ENCODE measurements at regions not wholly inside any gene's neighbourhood (a gene's known extent, or its start where the extent isn't known, plus 50 kb on each side); places are given as distances from the start of the nearest gene placed in this dataset.
A peak's percentile ranks its signal among the peaks of the same experiment; 100 is the strongest.

DNA sequence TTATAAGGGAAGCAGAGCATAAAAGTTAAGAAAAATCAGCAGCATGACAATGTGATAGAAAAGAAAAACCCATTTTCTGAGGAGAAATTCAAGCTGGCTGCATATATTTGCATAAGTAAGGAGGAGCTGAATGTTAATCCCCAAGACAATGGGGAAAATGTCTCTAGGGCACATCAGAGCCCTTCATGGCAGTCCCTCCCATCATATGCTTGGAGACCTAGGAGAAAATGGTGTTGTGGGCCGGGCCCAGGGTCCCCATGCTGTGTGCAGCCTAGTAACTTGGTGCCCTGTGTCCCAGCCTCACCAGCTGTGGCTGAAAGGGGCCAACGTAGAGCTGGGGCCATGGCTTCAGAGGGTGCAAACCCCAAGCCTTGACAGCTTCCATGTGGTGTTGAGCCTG is 100.6 kb upstream of the PLPPR4 start:
- DNase-seq (ENCODE audit: low read depth in 3 of 3), result no peak

- DNase-seq (ENCODE audit: low read depth in 3 of 3), result no peak
Observed at GRCh38 chr1:99170516-99170915, 93.8 kb upstream of the PLPPR4 start.

GRCh38 chr1:99171184-99171813 is 93.0 kb upstream of the PLPPR4 start:
- no peak for DNase-seq (ENCODE audit: low read depth in 3 of 3)

DNA sequence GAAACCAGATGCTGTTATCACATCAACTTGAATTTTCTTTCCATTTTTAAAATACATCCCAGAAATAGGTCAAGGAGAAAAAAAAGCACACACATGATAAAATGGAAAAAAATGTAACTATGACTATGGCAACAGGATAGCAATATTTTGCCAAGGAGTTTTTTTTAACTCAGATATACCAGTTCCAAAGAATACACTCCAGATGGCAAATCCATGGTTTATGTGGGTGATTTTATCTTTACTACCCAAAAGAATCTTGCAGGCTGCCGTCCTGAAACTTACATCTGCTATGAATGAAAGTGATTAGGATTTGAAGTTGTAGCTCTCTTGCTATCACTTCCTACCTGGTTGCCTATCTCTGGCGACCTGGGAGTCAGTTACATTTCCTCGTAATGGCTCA is 91.0 kb upstream of the PLPPR4 start:
- DNase-seq (ENCODE audit: low read depth in 3 of 3), result no peak

DNA sequence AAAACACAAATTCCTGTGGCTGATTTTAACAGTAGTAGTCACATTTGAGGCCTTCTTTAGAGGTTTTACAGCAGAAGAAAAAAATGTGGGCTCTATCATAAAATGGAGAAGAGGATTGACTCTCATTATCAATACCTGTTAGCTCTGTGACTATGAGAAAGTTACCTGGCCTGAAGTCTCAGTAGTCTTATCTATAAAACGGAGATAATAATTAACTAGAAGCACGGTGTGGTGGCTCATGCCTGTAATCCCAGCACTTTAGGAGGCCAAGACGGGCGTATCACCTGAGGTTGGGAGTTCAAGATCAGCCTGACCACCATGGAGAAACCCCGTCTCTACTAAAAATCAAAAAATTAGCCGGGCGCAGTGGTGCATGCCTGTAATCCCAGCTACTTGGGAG is 90.4 kb upstream of the PLPPR4 start:
- DNase-seq (ENCODE audit: low read depth in 3 of 3), result no peak

DNA sequence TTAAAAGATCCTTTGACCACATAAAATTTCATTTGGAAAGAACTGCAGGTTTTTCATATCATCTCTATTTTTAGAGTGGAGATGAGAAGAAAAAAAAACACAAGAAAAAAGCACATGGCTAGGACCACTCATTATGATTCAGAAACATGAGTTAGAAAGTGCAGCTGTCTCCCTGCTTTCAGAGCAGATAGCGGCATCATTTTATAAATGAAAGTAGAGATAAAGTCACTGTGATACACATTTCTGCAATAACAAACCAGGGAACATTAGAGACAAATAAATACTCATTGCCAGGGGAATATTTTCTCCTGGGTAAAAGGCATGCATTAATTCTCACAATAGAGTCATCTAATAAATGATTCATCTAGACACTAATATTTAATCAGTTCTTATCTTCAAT is 87.5 kb upstream of the PLPPR4 start:
- no peak for DNase-seq (ENCODE audit: low read depth in 3 of 3)

DNA sequence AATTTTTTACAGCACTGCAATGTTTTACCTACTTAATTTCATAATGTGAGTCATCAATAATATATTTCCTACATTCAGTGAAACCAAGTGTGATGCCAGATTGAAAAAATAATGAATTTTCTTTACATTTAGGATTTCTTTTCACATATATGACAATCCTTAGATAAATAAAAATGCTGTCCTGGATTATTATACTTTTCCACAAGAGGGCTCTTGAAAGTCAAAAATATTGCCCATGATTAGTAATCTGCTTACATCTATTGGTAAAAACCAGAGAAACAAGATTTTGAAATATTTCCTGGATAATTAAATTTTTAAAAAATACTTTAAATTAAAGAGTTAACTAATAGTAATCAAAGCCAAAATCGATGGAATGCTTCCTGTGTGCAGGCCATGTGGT is 86.8 kb upstream of the PLPPR4 start:
- DNase-seq (ENCODE audit: low read depth in 3 of 3), result no peak

DNA sequence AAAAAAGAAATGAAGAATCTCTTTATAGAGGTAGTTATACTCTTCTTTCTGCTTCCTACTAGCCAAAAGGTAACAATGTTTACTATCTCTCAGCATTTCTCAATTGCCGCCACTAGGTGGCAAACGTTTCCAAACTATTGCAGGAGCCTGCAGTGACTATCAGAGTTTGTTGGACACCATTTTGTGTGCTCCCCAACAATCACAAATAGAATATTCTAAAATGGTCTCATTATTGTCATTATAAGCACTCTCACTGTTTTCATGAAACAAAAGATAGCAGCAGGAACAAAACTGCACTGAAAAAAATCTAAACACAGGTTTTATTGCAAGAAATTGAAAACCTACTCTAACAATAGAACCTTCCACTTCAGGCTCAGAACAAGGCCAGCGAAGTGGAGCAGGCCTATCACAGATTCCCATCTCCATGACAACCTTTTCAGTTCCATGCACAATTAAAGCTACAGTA is 83.9 kb upstream of the PLPPR4 start:
- DNase-seq (ENCODE audit: low read depth in 3 of 3), result peak; percentile 24 to 41 (median 28)

DNA sequence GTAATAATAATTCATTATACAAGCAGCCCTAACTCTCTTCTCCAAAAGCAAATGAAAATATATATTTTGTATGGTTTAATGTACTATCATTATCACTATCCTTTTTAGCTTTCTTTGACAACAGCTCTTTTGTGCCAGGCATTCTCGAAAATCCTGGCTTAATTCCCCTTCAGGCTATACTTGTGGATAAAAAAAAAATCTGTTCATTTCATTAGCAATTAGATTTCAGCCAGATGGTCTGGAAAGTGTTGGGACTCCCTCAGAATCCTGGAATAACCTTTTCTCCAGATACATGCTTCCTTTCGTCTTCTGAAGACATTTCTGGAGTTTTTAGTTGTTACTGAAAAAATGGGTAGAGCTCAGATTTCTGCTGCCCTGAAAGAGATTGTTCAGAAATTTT is 83.4 kb upstream of the PLPPR4 start:
- DNase-seq (ENCODE audit: low read depth in 3 of 3), result no peak

DNA sequence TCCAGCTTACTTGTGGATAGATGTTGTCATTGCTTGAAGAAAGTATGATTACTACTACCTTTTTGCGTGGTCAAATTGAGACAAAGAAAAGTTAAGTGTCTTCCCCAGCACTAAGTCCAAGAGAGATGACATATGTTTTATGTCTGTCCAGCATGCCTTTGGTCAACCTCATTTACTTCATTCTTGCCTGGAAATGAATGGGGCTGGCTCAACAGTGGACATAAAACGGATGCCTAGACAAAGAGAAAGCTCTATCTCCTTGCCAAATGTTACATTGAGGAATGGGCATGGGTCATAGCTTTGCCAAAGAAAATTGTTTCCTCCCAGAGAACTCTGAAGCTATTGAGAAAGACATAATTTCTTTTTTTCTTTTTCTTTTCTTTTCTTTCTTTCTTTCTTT is 82.4 kb upstream of the PLPPR4 start:
- DNase-seq (ENCODE audit: low read depth in 3 of 3), result no peak

- no peak for DNase-seq (ENCODE audit: low read depth in 3 of 3)
Observed at GRCh38 chr1:99185196-99185595, 79.1 kb upstream of the PLPPR4 start.

GRCh38 chr1:99193431-99193830 is 70.9 kb upstream of the PLPPR4 start:
- no peak for DNase-seq (ENCODE audit: low read depth in 3 of 3)

- DNase-seq (ENCODE audit: low read depth in 3 of 3), result no peak
Observed at GRCh38 chr1:99198393-99198792, 65.9 kb upstream of the PLPPR4 start.

- no peak for DNase-seq (ENCODE audit: low read depth in 3 of 3)
Observed at GRCh38 chr1:99207216-99207615, 57.1 kb upstream of the PLPPR4 start.
